HL-60/S4 treated with retinoic acid at 250 ng/mL for 4 days and 3 days (cell line): ENCODE measurements at regions not wholly inside any gene's neighbourhood (a gene's known extent, or its start where the extent isn't known, plus 50 kb on each side); places are given as distances from the start of the nearest gene placed in this dataset.
"Not testable (repeated sequence)": the region's sequence is repeated elsewhere in the genome, so short reads cannot be mapped to it uniquely, and the experiment has no call there.

Experiments used
- in situ Hi-C: fragments of 300-500 bp; cut with MboI; formaldehyde crosslinking; loops from 2 replicates; pipeline ENCODE4 v1.7.0; 2022; ENCODE audit warnings: low sequenced_read_pairs

DNA sequence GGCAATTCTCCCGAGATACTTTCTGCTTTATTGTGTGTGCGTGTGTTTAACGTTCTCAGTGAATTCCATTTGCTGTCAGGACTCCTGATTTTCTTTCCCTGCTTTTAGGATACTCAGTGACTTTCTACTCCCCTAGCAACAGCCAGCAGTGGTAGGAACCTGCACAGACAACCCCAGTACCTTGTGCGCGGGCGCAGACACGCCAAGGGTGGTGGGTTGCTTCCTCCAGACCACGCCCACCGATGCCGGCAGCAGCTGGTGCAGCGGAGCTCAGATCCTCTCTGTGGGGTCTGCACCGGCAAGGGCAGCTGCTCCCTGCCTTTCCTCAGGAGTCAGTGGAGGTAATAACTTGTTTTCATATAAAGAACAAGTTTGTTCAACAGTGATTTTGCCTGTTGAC lies 225.1 kb upstream of the NDN start:
- in situ Hi-C loops: no loop called here

GRCh38 chr15:23913081-23913480 lies 226.0 kb upstream of the NDN start:
- in situ Hi-C loops: no loop called here

GRCh38 chr15:23913635-23914034 lies 226.5 kb upstream of the NDN start:
- in situ Hi-C loops: no loop called here

GRCh38 chr15:23924686-23925085 lies 237.6 kb upstream of the NDN start:
- in situ Hi-C loops: no loop called here

GRCh38 chr15:23954931-23955330 lies 267.8 kb upstream of the NDN start:
- in situ Hi-C loops: no loop called here

- in situ Hi-C loops: no loop called here
These were observed 296.6 kb upstream of the NDN start for GRCh38 chr15:23983500-23984259.

GRCh38 chr15:23994273-23994672 lies 307.2 kb upstream of the NDN start:
- in situ Hi-C loops: no loop called here

DNA sequence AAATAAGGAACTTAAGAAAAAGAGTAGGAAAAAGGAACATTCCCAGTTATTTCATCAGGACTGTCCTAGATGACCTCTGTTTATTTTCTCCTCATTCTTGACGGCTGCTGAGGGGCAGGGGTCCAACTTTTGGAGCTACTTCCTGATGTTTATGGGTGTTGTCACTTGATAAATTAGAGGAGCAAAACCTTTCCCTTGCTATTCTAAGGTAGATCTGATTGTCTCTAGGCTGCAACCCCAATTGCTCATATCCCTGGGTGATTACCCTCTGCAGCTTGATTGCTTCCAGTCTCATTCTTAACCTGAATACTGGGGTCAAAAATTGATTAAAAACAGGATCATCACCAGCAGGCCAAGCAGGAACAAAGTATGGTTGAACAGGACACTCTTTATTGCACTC lies 311.0 kb upstream of the NDN start:
- in situ Hi-C loops: no loop called here

- in situ Hi-C loops: no loop called here
These were observed 321.4 kb upstream of the NDN start for GRCh38 chr15:24008476-24008875.

DNA sequence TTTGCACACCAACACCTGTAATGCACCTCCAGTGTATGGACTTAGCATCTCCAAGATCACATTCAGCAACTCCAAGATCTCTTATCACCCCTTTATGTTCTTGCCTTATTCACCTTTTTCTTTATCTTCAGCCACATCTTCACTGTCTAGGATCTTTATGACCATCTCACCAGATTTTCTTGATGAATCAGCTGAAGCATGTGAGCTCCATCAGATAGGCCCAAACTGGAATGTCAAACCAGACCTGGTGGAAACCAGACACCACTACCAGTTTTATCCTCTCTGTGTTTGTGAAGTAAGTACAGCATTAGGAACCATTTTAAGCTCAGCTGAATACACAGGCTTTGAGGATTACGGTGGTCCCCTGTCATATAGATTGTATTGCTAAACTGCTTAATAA lies 330.4 kb upstream of the NDN start:
- in situ Hi-C loops: no loop called here

GRCh38 chr15:24039683-24040082 lies 352.6 kb upstream of the NDN start:
- in situ Hi-C loops: no loop called here

DNA sequence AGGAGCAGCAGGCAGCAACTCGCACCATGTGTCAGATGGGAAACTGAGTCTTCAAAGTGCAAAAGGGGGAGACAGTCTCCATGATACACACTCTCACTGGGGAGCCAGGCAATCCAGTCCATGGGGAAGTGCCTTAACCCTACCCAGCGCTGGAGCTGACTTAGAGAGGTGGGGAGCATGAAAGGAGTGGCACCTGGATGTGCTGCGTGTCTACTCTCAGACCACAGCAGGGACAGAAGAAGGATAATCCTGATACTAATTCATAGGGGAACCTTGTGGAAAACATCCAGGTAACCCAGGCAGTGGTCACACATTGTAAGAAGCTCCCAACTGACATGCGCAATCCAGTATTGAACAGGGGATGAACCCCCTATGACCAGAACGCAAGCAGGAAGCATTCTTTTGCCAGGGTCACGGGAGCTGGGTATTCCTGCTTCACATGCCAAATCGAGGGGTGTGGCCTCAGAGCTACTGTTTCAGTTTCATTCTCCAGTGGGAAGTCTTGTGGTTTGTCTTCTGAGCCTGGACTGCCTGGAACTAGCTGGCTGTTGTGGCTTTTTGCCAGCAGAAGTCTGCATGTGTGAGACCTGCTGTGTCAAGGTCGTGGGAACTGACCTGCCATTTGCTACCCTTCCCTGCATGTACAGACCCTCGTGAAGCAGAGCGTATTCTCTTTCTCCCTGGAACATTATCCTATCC lies 367.6 kb upstream of the NDN start:
- in situ Hi-C loops: no loop called here

DNA sequence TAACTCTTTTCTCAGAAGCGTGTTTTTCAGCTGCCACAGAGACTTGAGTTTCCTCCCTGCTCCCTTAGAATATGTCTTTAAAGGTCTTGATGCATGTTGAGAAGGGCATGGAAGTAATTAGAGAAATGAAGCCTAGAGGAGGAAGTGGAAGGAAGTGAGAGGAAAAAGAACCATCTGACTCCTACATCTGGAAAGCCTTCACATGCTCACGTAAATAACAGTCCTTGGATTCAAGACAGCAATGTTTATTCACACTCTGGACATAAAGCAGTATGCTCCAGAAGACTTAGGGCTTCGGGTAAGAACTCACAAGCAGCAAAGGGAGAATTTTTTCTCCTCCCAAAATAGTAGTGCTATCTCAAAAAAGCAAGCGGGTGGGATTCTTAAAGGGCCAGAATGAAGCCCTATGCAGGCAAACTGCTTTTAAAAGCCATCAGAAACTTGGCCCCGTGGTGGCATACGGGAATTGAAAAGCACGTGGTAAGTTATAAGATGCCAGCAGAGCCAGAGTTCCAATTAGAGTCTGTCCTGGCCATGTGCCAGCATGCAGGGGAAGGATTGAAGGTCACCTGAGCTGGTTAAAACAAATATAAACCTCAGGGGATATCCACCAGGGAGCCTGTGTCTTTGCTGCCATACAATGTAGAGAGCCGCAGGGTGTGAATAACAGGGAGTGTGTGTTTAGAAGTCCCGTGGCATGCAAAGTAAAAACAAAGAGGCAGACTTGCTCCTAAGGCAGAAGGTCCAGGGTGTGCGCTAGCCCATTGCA lies 380.8 kb upstream of the NDN start:
- in situ Hi-C loops: no loop called here

DNA sequence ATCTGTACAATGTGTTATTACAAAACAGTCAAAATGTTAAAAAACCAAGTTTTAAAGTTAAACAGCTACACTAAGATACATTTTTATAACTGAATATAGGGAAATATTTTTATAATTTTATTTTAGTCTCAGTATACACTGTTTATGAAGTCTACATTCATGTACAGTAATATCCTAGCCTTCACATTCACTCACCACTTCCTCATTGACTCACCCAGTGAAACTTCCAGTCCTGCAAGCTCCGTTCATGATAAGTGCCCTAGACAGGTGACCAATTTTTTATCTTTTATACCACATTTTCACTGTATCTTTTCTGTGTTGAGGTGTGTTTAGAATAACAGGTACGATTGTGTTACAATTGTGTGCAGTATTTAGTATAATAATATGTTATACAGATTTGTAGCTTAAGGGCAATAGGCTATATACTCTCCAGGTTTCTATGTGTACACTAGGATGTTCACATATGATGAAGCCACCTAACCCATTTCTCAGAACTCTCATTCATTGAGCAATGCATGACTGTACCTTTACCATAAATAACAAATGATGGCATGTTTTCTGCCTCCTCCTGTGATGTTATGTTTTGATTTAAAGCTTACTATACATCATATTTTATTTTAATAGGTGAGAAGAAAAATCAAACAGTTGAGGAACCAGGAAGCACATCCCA lies 388.4 kb upstream of the NDN start:
- in situ Hi-C loops: no loop called here

DNA sequence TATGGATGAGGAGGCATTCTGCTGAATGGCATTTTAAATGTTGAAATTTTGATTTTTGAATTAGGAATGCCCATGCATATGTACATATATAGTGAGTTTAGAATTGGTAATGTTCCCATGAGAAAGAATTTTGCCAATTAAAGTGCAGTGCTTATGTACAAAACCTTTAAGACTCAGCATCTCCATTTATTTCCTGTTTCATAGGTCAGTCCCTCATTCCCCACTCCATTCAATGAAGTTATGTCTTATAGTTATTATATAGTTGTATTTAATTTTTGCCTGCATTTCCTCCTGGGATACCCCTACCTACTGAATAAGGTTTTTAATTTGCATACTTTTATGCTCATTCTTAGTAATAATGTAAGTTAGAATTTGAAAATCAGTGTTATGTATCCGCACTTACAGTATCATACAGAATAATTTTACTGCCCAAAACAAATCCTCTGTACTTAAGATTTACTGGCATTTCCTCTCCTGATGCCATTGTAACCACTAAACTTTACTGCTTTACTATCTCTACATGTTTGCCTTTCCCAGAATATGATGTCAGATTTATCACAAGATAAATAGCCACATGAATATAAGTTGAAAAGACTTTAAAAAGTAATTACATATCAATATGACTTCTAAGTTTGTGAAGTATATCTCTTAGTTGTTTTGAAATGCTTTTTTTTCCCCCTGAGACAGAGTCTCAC lies 389.1 kb upstream of the NDN start:
- in situ Hi-C loops: no loop called here

GRCh38 chr15:24078310-24079029 lies 391.4 kb upstream of the NDN start:
- in situ Hi-C loops: no loop called here

GRCh38 chr15:24088941-24089340 lies 401.8 kb upstream of the NDN start:
- in situ Hi-C loops: not testable (repeated sequence)

DNA sequence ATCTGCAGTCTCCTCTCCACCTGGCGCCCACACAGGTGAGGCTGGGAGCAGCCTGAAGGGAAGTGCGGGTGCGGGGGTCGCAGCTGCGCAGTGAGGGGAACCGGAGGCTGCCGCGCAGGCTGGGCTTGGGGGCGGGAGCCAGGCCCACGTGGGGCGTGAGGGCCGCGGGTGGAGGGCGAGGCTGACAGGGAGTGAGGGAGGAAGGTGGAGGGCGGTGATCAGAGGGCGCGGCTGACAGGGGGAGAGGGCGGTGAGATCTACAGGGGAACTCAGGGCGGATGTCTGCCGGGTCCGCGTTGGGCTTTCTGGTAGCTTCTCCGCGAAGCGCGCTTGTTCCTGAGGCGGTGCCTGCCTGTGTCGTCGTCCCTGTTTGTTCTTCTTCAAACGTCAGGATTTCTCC lies 414.4 kb upstream of the NDN start:
- in situ Hi-C loops: not testable (repeated sequence)

DNA sequence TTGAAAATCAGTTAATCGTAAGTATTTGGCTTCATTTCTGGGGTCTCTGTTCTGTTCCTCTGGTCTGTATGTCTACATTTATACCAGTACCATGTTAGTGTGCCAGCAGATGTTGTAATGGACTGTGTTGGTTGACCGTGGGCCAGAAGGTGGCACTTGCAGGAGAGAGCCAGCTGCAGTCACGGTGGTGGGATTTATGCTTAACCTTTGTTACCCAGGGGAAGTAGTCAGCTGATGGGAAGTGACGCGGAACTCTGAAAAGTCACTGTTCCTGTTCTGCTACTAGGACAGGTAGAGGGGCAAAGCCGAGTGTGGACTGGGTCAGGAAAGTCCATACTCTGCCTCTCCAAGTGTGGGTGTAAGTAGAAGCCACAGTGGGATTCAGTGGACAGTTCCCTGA lies 420.4 kb upstream of the NDN start:
- in situ Hi-C loops: not testable (repeated sequence)

GRCh38 chr15:24107948-24108347 lies 420.8 kb upstream of the NDN start:
- in situ Hi-C loops: not testable (repeated sequence)
